GM12892 (cell line): ENCODE measurements at regions not wholly inside any gene's neighbourhood (a gene's known extent, or its start where the extent isn't known, plus 50 kb on each side); places are given as distances from the start of the nearest gene placed in this dataset.

Source experiments
- POLR2A ChIP-seq: IDR thresholded peaks from 2 replicates; pipeline ENCODE4 v1.6.1; 2011; ENCODE audit warnings: low read depth, low read length, control low read depth
- POLR2AphosphoS5 ChIP-seq: IDR thresholded peaks from 2 replicates; pipeline ENCODE4 v1.6.1; 2011; ENCODE audit warnings: low read depth, low read length, control low read depth

DNA sequence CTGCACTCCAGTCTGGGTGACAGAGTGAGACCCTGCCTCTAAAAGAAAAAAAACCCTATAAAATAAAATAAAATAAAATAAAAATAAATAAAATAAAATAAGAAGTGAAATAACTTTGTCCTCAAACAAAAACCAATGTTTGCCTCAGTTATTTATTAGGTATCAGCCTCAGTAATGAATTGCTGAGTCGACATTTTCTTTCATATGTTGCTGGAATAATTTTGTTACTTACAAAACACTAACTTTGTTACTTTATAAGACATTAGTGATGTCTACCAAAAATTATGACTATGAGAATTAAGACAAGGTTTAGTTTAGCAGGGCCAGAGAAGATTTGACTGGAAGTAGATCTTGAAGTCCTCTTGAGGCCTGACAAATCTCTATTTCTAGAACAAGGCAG, 2074.5 kb upstream of the PCDH20 start:
- TF ChIP-seq POLR2AphosphoS5 (no peak), POLR2A (no peak)
